GM12892 (cell line): ENCODE measurements at regions not wholly inside any gene's neighbourhood (a gene's known extent, or its start where the extent isn't known, plus 50 kb on each side); places are given as distances from the start of the nearest gene placed in this dataset.

ENCODE experiments used
- DNase-seq: peaks from one replicate; pipeline ENCODE4 v3.0.0; 2011; ENCODE audit not compliant: insufficient read length
- FAIRE-seq: peaks from 2 replicates; lab custom pipeline; 2011; peaks lifted over from hg19 to GRCh38; lab: Jason Lieb, UNC
- POLR2A ChIP-seq: IDR thresholded peaks from 2 replicates; pipeline ENCODE4 v1.6.1; 2011; ENCODE audit warnings: low read depth, low read length, control low read depth
- POLR2AphosphoS5 ChIP-seq: IDR thresholded peaks from 2 replicates; pipeline ENCODE4 v1.6.1; 2011; ENCODE audit warnings: low read depth, low read length, control low read depth
- TAF1 ChIP-seq: IDR thresholded peaks from 2 replicates; pipeline ENCODE4 v1.6.1; 2011; ENCODE audit warnings: low read depth, mild to moderate bottlenecking, control low read depth, low read length, borderline replicate concordance

DNA sequence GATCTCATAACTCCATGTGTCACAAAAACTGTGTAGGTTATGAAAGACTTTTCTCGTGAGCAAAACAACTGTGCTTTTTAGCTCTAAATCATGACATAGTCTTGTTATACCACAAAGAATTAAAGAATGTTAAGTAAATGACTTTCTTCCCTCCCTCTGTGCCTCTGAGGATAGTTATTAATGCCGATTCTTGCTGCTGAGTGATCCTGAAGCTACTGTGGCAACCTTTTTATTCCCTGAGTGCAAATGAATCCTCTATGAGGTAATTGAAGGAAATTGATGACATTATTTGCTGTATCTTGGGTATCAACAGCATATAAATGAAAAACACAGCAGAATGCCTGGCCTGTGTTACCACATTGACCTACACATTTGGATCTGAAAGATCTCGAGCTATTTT lies 142.2 kb upstream of the HDAC9 start:
- DNase-seq (no peak), FAIRE-seq (peak; percentile 85)
- TF ChIP-seq POLR2AphosphoS5 (no peak), POLR2A (no peak), TAF1 (no peak)

DNA sequence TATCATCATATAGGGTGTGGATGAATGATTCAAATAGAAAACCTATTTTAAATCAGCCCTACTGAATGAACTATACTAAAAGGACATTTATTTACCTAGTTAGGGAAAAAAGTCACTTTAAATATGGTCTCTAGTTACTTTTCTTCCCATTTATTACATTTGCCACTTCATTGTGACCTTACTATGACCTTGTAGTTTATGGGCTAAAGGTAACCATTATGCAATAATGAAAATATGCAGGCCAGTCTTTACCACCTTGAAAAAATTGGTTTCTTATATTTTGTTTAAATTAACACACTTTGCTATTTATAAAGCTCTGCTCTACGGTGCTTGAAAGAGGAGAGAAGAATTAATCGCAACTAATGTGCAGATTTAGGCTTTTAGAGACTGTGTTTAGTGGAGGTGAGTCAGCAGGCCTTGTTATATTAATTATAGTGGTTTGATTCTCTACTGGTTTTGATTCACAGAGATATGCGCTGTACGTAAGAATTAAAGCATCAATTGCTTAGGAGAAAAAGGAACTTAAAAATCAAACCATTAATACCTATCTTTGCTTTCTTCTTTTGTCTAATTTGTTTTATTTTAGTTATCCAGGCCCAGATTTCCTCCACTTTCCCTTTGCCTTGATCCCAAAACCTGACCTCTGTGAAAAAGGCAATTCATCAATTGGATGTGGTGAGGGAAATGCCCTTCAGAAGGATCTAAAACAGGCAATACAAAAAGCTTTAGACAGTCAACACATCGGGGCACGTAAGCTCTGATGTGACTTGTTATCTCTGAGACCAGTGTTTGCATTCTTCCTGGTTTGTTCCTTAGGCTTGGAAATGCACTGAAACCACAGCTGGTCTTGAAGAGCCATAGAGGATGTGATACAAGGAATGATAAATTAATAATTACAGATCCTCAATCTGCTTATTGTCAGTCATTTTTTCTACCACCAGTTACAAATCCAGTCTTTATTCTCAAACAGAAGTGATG lies 141.2 kb upstream of the HDAC9 start:
- no peak for FAIRE-seq
- TF ChIP-seq POLR2AphosphoS5 (no peak), POLR2A (no peak), TAF1 (no peak)
- no peak for DNase-seq

DNA sequence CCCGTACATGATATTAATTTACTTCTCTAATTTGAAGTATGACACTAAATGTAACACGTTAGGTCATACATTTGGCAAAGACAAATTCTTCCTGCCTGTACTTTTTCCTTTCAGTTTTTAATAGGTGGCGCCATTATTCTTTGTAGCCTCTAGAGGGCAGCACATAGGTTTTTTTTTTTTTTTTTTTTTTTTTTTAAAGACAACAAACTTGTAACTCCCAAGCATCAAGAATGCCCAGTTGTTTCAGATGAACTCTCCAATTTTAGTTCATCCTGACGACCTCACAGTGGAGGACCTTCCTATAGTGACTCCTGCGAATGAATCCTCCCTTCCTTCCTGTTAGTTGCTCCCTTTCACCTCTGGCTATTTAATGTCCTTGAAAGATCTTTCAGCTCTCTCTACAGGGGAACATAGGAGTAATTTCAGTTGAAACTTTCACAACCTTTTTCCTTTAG lies 139.3 kb upstream of the HDAC9 start:
- FAIRE-seq (no peak), DNase-seq (no peak)
- TF ChIP-seq TAF1 (no peak), POLR2A (no peak), POLR2AphosphoS5 (no peak)

DNA sequence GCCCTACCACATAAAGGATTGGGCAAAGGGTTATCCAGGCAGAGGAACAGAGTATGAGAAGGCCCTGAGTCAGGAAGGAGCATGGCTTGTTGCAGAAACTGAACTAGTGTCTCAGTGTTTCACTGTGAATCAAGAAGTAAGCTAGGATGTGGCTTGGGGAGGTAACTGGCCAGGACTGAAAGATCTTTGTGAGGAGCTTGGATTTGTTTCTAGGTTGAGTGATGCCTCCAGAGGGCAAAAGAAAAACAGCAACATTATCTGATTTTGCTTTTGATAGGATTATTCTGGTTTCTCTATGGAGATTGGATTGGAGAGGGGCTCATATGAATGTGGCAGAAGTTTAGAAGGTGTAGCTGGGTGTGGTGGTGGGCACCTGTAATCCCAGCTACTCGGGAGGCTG lies 137.9 kb upstream of the HDAC9 start:
- FAIRE-seq (peak; percentile 67), DNase-seq (no peak)
- TF ChIP-seq POLR2A (no peak), TAF1 (no peak)

DNA sequence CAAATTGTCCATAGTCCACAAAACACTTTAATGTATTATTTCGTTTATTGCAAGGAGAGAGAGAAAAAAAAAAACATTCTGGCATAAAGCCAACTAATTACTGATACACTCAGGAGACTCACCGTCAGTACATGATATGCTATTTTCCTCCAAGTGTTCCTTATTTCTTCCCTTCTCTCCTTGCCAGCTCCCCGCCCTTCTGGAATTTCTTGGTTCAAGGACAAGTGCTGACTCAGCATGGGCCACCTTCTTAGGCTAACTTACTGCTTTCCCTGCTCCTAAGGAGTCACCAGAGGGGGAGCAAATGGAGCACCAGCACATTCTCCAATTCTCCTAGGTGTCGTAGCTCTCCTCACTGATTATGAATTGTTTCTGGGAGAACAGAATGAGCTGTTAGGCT lies 133.8 kb upstream of the HDAC9 start:
- TF ChIP-seq TAF1 (no peak), POLR2A (no peak), POLR2AphosphoS5 (no peak)
- no peak for DNase-seq
- FAIRE-seq: no peak

DNA sequence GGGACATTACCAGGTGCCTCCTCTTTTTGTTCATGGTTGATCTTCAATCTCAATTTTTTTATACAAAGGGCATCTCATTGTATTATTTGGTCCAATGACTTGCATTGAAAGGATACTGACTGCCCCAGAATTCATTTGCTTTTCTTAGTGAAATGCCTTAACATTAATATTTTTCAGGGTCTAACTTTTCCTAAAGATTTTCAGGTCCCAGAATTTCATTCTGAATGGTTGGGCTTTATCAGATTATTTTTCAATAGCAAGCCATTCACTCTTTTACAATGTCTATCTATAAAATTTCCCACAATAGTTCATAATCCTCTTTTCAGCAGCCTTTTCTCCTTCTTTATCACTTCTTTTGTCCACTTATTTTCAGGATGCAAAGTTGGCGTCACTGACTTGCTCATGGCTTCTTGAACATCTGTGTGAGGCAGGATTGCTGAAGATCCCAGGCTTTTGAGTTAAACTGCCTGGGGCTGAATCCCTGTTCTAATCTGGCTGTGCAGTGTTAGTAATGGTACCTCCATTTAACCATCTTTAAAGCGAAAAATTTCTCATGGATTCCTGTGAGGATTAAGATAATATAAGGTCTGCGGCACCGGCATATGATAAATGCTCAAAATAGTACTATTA lies 131.7 kb upstream of the HDAC9 start:
- FAIRE-seq (no peak), DNase-seq (no peak)
- TF ChIP-seq POLR2AphosphoS5 (no peak), TAF1 (no peak), POLR2A (no peak)

DNA sequence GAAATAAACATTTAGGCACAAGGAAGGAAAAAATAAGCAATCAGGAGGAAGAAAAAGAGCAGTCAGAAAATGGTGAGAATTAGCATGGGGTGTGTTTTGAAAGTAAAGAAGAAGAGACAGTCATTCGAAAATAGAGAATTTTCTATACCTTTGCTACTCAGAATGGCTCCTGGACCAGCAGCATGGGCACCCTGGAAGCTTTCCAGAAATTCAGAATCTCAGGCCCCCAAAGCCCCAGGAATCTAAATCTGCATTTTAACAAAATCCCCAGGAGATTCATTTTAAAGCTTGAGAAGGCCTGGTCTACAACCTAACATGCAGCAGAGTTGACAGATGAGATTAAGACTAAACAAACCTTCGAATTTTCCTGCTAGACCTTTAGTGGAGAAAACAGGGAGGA lies 131.2 kb upstream of the HDAC9 start:
- DNase-seq: no peak
- no peak for FAIRE-seq
- TF ChIP-seq POLR2AphosphoS5 (no peak), POLR2A (no peak), TAF1 (no peak)

DNA sequence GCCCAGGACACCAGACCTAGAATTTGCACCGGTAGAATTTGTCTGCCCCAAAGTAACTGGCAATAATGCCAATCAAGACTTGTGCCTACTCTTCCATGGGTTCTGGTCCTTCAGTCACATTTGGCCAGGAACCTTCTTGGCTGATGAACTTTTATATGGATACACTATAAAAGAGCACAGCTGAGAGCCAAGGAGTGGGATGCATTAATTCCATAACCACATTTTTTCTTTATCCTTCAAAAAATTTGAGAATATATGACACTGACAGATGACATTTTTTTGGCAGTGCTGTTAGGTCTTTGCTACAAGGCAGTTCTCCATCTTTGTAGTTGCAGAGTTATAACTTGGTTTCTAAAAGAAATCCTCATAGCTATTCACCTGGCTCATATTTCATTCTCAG lies 129.2 kb upstream of the HDAC9 start:
- FAIRE-seq: no peak
- DNase-seq: no peak
- TF ChIP-seq TAF1 (no peak), POLR2AphosphoS5 (no peak), POLR2A (no peak)

DNA sequence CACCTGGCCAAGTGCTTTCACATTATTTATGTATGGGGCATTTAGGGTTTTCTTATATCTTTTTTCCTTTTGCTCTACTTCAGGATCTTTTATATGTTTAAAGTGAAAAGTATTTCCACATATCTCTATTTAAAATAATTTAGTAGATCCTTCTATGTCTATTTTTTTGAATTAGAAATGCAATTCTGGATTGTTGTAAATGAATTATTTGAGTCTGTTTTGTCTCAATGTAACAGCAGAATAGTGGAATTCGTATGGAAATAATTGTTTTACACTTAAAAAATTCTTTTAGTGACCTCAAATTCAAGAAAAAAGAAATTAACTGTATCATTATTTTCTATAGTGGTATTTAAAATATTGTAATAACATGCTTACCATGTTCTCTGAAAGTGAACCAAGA lies 126.5 kb upstream of the HDAC9 start:
- FAIRE-seq: no peak
- DNase-seq: no peak
- no peak for TF ChIP-seq TAF1
- TF ChIP-seq POLR2A: no peak
- TF ChIP-seq POLR2AphosphoS5: no peak

DNA sequence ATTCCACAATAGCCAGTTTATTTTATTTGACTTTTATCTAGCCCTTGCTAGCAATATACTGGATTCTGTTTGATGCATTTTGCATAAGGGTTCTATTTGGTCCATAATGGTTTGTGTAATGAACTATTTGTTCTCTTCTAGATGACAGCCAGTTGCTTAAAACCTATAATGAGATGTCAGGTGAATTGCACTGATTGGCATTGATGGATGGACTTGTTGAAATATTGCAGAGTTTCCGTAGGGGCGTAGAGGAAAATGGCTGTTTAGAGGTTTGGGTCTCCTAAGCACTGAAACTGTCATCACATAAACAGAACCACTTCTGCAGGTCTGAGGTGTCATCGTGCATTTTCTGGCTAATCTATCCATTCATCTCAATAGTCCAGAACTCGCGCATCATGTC lies 124.9 kb upstream of the HDAC9 start:
- TF ChIP-seq POLR2AphosphoS5: no peak
- no peak for TF ChIP-seq TAF1
- TF ChIP-seq POLR2A: no peak
- no peak for FAIRE-seq

DNA sequence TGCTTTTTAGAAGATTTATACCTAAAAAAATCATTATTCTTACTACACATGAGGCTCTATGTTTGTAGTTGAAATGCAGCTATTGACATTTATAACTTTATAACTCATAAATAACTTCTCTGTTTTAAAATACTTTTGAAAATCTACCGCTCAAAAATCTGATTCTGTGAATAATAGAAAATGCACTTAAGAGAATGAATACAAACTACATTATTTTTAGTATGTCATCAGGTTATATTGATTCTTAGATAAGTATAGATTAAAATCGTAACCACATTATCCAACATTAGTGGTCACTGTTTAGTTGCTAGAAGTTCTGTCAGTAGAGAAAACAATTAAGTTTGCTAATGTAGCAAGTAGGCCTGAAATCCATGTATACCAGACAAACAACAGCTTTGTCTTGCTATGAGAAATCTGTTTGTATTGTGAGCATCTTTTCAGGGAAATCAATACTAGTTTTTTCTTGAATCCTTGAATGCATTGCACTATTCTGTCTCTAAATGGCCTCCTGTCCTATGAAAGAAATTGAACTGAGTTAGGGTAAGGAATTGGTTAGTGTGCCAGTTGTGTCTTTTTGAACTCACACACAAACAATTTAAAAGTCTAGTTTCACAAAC lies 116.5 kb upstream of the HDAC9 start:
- no peak for FAIRE-seq
- no peak for DNase-seq
- no peak for TF ChIP-seq POLR2AphosphoS5
- TF ChIP-seq TAF1: no peak
- no peak for TF ChIP-seq POLR2A

More for the DNA sequence above, 124.9 kb upstream of the HDAC9 start:
- DNase-seq: no peak
